ENCODE measurements at regions not wholly inside any gene's neighbourhood (a gene's known extent, or its start where the extent isn't known, plus 50 kb on each side); places are given as distances from the start of the nearest gene placed in this dataset.

DNA sequence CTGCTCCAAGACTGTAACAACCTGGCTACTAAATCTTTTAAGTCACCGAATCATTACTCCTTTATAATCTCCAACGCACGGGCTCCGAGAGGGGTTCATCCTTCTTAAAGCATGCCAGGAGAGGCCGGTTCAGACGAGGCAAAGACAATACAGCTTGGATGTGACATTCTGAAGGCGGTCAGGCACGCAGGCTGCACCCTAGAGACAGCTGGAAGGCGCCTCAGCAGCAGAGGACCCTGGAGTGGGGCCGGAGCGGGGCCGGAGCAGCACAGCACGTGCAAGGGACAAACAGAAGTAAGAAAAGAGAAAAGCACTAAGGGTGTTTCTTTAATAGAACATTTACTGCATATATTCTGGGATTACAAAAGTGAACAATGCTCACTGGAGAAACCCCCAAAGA, 97.8 kb upstream of the PPP2R2D start:
- no peak overlapping the region for H3K27ac ChIP-seq (ENCODE audit: low read depth, low read length)
- no peaks in the 10 kb centered on the region for H3K79me2 ChIP-seq (ENCODE audit: control insufficient read depth, low read length)
- no peaks in the 10 kb centered on the region for H3F3A ChIP-seq (ENCODE audit: control insufficient read depth, insufficient read depth)
- H3K4me1 ChIP-seq (ENCODE audit: control insufficient read depth, low read length), result no peaks in the 10 kb centered on the region
- H3K9me3 ChIP-seq (ENCODE audit: control insufficient read depth, insufficient read depth, low read length), result peaks cover 5% of the 10 kb centered on the region; the same call in 1 of the 2 replicates
- TF ChIP-seq, protein P1, sequence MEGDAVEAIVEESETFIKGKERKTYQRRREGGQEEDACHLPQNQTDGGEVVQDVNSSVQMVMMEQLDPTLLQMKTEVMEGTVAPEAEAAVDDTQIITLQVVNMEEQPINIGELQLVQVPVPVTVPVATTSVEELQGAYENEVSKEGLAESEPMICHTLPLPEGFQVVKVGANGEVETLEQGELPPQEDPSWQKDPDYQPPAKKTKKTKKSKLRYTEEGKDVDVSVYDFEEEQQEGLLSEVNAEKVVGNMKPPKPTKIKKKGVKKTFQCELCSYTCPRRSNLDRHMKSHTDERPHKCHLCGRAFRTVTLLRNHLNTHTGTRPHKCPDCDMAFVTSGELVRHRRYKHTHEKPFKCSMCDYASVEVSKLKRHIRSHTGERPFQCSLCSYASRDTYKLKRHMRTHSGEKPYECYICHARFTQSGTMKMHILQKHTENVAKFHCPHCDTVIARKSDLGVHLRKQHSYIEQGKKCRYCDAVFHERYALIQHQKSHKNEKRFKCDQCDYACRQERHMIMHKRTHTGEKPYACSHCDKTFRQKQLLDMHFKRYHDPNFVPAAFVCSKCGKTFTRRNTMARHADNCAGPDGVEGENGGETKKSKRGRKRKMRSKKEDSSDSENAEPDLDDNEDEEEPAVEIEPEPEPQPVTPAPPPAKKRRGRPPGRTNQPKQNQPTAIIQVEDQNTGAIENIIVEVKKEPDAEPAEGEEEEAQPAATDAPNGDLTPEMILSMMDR (IDR thresholded peaks at IDR 0.05; ENCODE audit: low read depth, low read length, poor library complexity, severe bottlenecking), result no peak
- no peak for TF ChIP-seq EZH2phosphoT487 (IDR thresholded peaks at IDR 0.05; ENCODE audit: borderline replicate concordance, low read length)
- H3K4me3 ChIP-seq (ENCODE audit: low read length), result no peak overlapping the region
- no peaks in the 10 kb centered on the region for H3K27me3 ChIP-seq (ENCODE audit: control insufficient read depth, low read length)
- no peaks in the 10 kb centered on the region for H3K36me3 ChIP-seq (ENCODE audit: control insufficient read depth, low read length)
- H3K9me2 ChIP-seq (replicated peaks; ENCODE audit: control insufficient read depth, low read length), result no peaks in the 10 kb centered on the region
- no peak overlapping the region for H3K4me2 ChIP-seq (ENCODE audit: low read length)
- H4K20me1 ChIP-seq (ENCODE audit: control insufficient read depth, insufficient read depth, low read depth, low read length), result no peaks in the 10 kb centered on the region

DNA sequence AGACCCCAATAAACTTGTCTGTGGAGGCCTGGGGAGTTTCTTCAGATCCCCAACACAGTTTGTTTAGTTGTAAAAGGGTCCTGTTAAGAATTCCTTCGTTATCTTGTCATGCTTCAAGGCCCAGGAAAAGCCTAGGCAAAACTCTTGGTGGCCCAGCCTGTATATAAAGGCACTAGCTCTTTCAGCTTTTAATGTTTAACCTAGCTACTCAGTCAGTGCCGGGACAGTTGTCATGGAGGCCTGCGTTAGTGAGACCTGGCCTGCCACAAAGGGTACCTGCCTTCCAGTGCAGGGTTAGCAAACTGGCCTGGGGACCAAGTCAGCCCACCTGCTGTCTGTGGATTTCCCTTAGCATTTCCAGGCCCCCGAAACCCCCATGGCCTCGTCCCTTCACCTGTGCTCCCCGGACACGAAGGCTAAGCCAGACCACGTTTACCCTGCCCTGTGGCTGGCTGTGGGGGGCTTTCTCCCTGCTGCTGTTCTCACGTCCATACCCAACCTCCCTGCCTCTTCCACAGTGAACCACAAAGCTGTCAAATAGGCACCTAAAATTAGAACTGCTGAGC, 96.9 kb upstream of the PPP2R2D start:
- no peak overlapping the region for H3K4me2 ChIP-seq (ENCODE audit: low read length)
- no peaks in the 10 kb centered on the region for H4K20me1 ChIP-seq (ENCODE audit: control insufficient read depth, insufficient read depth, low read depth, low read length)
- TF ChIP-seq EZH2phosphoT487 (IDR thresholded peaks at IDR 0.05; ENCODE audit: borderline replicate concordance, low read length), result no peak
- TF ChIP-seq, protein P1 (IDR thresholded peaks at IDR 0.05; ENCODE audit: low read depth, low read length, poor library complexity, severe bottlenecking), result no peak
- H3K27me3 ChIP-seq (ENCODE audit: control insufficient read depth, low read length), result no peaks in the 10 kb centered on the region
- no peaks in the 10 kb centered on the region for H3F3A ChIP-seq (ENCODE audit: control insufficient read depth, insufficient read depth)
- H3K36me3 ChIP-seq (ENCODE audit: control insufficient read depth, low read length), result no peaks in the 10 kb centered on the region
- peaks cover 5% of the 10 kb centered on the region; the same call in 1 of the 2 replicates for H3K9me3 ChIP-seq (ENCODE audit: control insufficient read depth, insufficient read depth, low read length)
- no peaks in the 10 kb centered on the region for H3K4me1 ChIP-seq (ENCODE audit: control insufficient read depth, low read length)
- no peaks in the 10 kb centered on the region for H3K9me2 ChIP-seq (replicated peaks; ENCODE audit: control insufficient read depth, low read length)
- H3K4me3 ChIP-seq (ENCODE audit: low read length), result no peak overlapping the region
- no peaks in the 10 kb centered on the region for H3K79me2 ChIP-seq (ENCODE audit: control insufficient read depth, low read length)
- H3K27ac ChIP-seq (ENCODE audit: low read depth, low read length), result no peak overlapping the region

DNA sequence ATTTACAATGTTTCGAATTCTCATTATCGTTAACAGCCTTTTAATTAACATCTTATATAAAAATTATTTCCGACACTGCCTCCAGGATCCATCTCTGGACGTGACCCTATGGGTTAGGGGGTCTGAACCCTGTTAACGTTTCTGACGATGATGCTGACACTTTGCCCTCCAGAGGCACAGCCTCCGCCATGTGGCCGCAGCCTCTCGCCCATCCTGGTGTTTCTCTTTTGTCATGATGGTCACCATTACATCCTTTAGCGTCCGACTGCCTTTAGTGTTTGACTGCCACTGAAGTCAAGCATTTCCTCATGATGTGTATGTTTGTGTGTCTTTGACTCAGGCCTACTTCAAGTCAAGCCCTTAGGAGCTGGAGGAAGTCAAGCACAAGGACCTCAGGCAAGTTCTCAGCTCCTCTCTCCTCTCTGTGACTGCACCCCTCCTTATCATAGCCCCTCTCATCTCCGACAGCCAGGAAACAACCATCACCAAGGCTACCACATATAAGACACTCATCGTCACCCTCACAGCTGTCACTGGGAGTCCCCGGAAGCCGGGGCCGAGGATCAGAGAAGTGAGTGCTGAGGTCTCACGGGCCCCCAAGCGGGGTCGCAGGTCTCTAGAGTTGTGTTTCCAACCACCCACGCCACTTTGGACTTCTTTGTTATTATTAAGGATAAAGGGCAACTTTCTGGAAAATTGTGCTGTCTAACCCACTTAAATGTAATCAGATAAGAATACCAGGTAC, 96.1 kb upstream of the PPP2R2D start:
- Histone ChIP-seq H3K9me2 (replicated peaks; ENCODE audit: control insufficient read depth, low read length) (no peaks in the 10 kb centered on the region), H3K27me3 (ENCODE audit: control insufficient read depth, low read length) (no peaks in the 10 kb centered on the region), H3K4me3 (ENCODE audit: low read length) (no peak overlapping the region), H3K9me3 (ENCODE audit: control insufficient read depth, insufficient read depth, low read length) (no peaks in the 10 kb centered on the region), H3K79me2 (ENCODE audit: control insufficient read depth, low read length) (no peaks in the 10 kb centered on the region), H3K4me2 (ENCODE audit: low read length) (no peak overlapping the region), H3K4me1 (ENCODE audit: control insufficient read depth, low read length) (no peaks in the 10 kb centered on the region), H4K20me1 (ENCODE audit: control insufficient read depth, insufficient read depth, low read depth, low read length) (no peaks in the 10 kb centered on the region), H3K36me3 (ENCODE audit: control insufficient read depth, low read length) (no peaks in the 10 kb centered on the region), H3K27ac (ENCODE audit: low read depth, low read length) (no peak overlapping the region), H3F3A (ENCODE audit: control insufficient read depth, insufficient read depth) (no peaks in the 10 kb centered on the region)
- TF ChIP-seq EZH2phosphoT487 (IDR thresholded peaks at IDR 0.05; ENCODE audit: borderline replicate concordance, low read length), result no peak
- TF ChIP-seq, protein P1 (IDR thresholded peaks at IDR 0.05; ENCODE audit: low read depth, low read length, poor library complexity, severe bottlenecking), result no peak

Measured in DOHH2 (cell line).